ENCODE measurements at regions not wholly inside any gene's neighbourhood (a gene's known extent, or its start where the extent isn't known, plus 50 kb on each side); places are given as distances from the start of the nearest gene placed in this dataset.

DNA sequence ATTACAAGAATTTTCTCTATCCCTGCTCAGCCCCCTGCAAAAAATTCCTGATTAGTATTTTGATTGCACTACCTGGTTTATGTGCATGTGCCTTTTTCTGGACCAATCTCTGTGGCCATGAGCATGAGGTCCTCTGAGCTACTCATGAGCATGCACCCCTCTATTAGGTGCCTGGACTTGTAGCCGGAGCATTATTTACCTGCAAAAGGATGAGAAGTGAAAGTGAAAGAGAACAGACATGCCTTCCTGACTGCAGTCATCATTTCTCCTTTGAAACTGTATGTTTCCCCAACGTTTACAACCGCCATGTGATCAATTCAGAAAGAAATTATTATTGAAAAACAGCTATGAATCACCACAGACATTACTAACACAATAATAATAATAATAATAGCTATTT, 1008.8 kb downstream of the ROBO2 start:
- H3K4me1 ChIP-seq (ENCODE audit: control insufficient read depth, insufficient read depth, low read length): peaks cover 12% of the 10 kb centered on the region
- H3K4me3 ChIP-seq (ENCODE audit: low read length): no peak overlapping the region
- no peak overlapping the region for H3K4me2 ChIP-seq (ENCODE audit: low read length)
- no peaks in the 10 kb centered on the region for H3K9me3 ChIP-seq (replicated peaks; ENCODE audit: low read length)
- no peaks in the 10 kb centered on the region for H3K36me3 ChIP-seq (ENCODE audit: insufficient read depth, low read length)
- H3K9ac ChIP-seq (ENCODE audit: low read depth, low read length): no peak overlapping the region
- H3K27me3 ChIP-seq (ENCODE audit: control insufficient read depth, insufficient read depth, low read length): no peaks in the 10 kb centered on the region

DNA sequence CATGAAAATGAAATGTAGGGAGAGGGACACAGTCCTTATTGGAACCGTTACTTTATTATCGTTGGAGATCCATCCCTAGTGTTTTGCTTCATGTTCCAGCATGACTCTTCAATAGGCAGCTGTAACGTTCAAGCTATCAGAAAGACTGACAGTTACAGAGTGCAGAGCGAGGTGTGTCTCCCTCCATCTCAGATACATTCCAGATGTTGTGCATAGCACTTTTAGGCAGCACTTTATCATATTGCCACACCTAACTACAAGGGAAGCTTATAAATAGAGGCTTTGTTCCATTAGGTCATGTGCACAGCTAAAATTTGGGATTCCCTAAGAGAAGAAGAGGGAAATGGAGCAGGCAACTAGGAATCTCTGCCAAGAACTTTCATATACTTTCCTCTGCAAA, 1009.6 kb downstream of the ROBO2 start:
- Histone ChIP-seq H3K4me1 (ENCODE audit: control insufficient read depth, insufficient read depth, low read length) (peaks cover 12% of the 10 kb centered on the region), H3K27me3 (ENCODE audit: control insufficient read depth, insufficient read depth, low read length) (no peaks in the 10 kb centered on the region), H3K9ac (ENCODE audit: low read depth, low read length) (no peak overlapping the region), H3K9me3 (replicated peaks; ENCODE audit: low read length) (no peaks in the 10 kb centered on the region), H3K4me2 (ENCODE audit: low read length) (no peak overlapping the region), H3K36me3 (ENCODE audit: insufficient read depth, low read length) (no peaks in the 10 kb centered on the region), H3K4me3 (ENCODE audit: low read length) (no peak overlapping the region)

DNA sequence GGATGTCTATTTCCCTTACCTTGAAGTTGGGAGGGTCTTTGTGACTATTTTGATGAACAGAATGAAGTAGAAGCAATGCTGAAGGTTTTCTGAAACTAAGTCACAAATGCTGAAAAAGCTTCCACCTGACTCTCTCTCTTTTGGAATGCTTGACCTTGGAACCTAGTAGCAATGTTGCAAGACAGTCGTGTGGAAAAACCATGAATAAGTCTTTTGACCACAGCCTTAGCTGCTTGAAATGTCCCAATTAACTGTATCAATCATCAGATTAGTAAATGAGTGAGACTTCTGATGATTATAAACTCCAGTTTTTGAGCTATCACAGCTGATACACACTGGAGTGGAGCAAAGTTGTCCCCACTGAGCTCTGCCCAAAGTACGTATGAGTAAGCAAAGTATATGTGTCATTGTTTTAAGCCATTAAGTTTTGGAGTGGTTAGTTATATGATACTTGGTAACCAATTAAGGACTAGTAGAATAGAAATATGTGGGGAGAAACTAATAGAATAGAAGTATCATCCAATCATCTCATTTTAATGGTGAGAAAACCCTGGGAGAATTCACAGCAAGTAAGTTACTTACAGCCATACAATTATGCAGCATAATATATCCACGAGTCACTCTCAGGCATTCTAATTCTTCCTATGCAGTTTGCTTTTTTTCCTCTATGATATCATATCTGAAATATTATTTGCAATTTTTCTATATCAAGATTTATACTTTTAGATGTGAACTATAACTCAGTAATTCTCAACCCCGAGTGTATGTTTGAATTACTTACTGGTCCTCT, 1010.6 kb downstream of the ROBO2 start:
- Histone ChIP-seq H3K9me3 (replicated peaks; ENCODE audit: low read length) (no peaks in the 10 kb centered on the region), H3K27me3 (ENCODE audit: control insufficient read depth, insufficient read depth, low read length) (no peaks in the 10 kb centered on the region), H3K4me2 (ENCODE audit: low read length) (no peak overlapping the region), H3K4me1 (ENCODE audit: control insufficient read depth, insufficient read depth, low read length) (peaks cover 12% of the 10 kb centered on the region), H3K36me3 (ENCODE audit: insufficient read depth, low read length) (no peaks in the 10 kb centered on the region), H3K9ac (ENCODE audit: low read depth, low read length) (no peak overlapping the region), H3K4me3 (ENCODE audit: low read length) (no peak overlapping the region)

DNA sequence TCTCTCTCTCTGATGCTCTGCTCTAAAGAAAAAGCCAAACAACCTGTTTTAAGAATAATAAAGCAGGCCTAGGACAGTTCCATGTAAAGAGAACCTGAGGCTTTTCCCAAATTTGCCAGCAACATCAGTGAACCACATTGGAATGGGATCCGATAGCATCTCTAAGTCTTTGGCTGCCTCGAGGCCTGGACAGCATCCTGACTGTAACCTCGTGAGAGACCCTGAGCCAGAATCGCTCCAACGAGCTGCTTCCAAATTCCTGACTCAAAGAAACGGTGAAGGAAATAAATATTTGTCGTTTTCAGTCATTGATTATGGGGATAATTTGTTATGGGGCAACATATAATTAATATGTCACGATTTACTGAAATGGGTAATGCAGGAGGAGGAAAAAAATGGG, 1012.8 kb downstream of the ROBO2 start:
- no peaks in the 10 kb centered on the region for H3K9me3 ChIP-seq (replicated peaks; ENCODE audit: low read length)
- H3K9ac ChIP-seq (ENCODE audit: low read depth, low read length): no peak overlapping the region
- no peak overlapping the region for H3K4me2 ChIP-seq (ENCODE audit: low read length)
- peaks cover 12% of the 10 kb centered on the region for H3K4me1 ChIP-seq (ENCODE audit: control insufficient read depth, insufficient read depth, low read length)
- H3K4me3 ChIP-seq (ENCODE audit: low read length): no peak overlapping the region
- no peaks in the 10 kb centered on the region for H3K36me3 ChIP-seq (ENCODE audit: insufficient read depth, low read length)
- no peaks in the 10 kb centered on the region for H3K27me3 ChIP-seq (ENCODE audit: control insufficient read depth, insufficient read depth, low read length)

DNA sequence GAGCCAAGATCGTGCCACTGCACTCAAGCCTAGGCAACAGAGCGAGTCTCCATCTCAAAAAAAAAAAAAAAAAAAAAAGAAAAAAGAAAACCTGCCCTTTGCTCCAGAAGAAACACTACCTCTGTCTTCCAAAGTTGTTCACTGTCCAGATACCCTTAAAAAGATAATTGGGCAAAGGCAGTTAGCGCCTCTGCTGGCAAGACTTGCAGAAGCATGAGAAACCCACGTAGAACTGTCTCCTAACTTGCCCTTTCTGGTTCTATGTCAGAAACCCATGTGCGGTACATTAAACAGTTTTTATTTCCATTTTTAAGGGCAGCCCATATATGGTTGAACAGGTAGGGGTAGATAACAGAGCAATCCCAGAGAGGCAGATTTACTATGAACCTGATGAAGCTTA, 1026.4 kb downstream of the ROBO2 start:
- Histone ChIP-seq H3K4me3 (ENCODE audit: low read length) (no peak overlapping the region), H3K9ac (ENCODE audit: low read depth, low read length) (no peak overlapping the region), H3K4me1 (ENCODE audit: control insufficient read depth, insufficient read depth, low read length) (no peaks in the 10 kb centered on the region), H3K4me2 (ENCODE audit: low read length) (no peak overlapping the region), H3K9me3 (replicated peaks; ENCODE audit: low read length) (no peaks in the 10 kb centered on the region), H3K27me3 (ENCODE audit: control insufficient read depth, insufficient read depth, low read length) (no peaks in the 10 kb centered on the region), H3K36me3 (ENCODE audit: insufficient read depth, low read length) (no peaks in the 10 kb centered on the region)

DNA sequence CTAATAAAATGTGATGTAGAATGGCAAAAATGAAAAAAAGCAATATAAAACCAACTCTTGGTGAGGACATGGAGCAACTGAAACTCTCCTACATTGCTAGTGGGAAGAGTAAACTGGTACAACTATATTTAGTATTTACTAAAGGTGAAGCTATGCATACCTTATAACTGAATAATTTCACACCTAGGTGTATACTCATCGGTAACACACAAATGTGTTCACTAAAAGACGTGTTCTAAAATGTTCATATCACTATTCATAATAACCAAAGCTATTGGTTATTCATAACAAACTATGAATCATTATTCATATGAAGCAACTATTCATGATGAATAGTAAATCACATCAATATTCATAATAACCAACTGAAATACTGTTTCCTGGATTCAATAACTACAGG, 1030.3 kb downstream of the ROBO2 start:
- no peaks in the 10 kb centered on the region for H3K9me3 ChIP-seq (replicated peaks; ENCODE audit: low read length)
- no peak overlapping the region for H3K4me2 ChIP-seq (ENCODE audit: low read length)
- H3K9ac ChIP-seq (ENCODE audit: low read depth, low read length): no peak overlapping the region
- H3K27me3 ChIP-seq (ENCODE audit: control insufficient read depth, insufficient read depth, low read length): no peaks in the 10 kb centered on the region
- H3K4me1 ChIP-seq (ENCODE audit: control insufficient read depth, insufficient read depth, low read length): no peaks in the 10 kb centered on the region
- H3K36me3 ChIP-seq (ENCODE audit: insufficient read depth, low read length): no peaks in the 10 kb centered on the region
- H3K4me3 ChIP-seq (ENCODE audit: low read length): no peak overlapping the region

DNA sequence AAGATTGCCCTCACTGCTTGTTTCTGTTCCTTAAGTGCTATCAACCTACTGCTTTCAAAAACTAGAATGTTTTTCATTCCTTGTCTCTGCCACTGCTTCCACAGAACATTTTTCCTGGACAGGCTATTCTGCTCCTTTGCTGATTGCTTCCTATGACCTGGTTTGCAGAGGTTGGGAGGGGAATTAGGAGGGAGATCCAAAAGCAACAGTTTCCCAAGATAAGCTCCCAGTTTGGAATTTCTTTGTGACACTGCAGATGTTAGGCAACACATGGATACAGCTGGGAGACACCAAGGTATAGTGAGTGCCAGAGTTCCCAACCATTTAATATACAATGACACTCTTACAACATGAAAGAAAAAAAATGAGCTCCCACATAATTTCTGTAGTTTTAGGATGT, 1036.5 kb downstream of the ROBO2 start:
- Histone ChIP-seq H3K4me3 (ENCODE audit: low read length) (no peak overlapping the region), H3K4me2 (ENCODE audit: low read length) (no peak overlapping the region), H3K27me3 (ENCODE audit: control insufficient read depth, insufficient read depth, low read length) (peaks cover 3% of the 10 kb centered on the region), H3K4me1 (ENCODE audit: control insufficient read depth, insufficient read depth, low read length) (no peaks in the 10 kb centered on the region), H3K36me3 (ENCODE audit: insufficient read depth, low read length) (no peaks in the 10 kb centered on the region), H3K9ac (ENCODE audit: low read depth, low read length) (no peak overlapping the region), H3K9me3 (replicated peaks; ENCODE audit: low read length) (no peaks in the 10 kb centered on the region)

DNA sequence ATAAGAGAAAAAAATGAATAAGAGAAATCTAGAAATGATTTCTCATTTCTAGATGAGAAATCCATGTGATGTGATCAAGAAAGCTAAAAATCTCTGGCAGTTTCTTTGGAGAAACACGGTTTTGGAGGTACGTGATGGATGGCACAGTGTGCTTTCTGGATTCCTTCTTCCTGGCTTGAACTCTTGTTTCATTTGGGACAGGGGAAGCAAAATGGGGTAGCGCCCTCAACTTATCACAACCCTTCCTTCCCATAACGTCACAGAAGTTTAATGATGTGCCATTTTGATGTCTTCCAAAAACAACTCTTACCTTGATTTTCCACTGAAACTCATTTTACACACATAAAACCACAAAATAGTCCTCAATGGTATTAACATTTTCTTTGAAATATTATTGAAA, 1037.3 kb downstream of the ROBO2 start:
- H3K4me2 ChIP-seq (ENCODE audit: low read length): no peak overlapping the region

DNA sequence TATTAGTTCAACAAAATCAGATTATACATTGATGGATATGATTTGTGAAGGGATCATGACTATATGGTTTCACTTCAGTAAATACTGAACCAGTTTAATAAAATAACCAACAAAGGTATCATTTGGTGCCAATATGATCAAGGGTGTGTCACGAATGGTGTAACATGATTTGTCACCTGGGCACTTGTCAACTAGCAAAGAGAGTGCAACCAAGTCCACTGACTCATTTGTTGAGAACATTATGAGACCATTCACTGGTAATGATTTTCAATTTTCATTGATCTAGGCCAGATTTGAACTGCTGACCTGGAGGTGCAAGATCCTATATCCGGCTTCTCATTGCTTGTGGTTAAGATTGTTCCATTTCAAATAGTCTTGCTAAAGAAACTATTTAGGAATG, 1037.9 kb downstream of the ROBO2 start:
- no peaks in the 10 kb centered on the region for H3K4me1 ChIP-seq (ENCODE audit: control insufficient read depth, insufficient read depth, low read length)
- no peak overlapping the region for H3K9ac ChIP-seq (ENCODE audit: low read depth, low read length)
- H3K27me3 ChIP-seq (ENCODE audit: control insufficient read depth, insufficient read depth, low read length): peaks cover 3% of the 10 kb centered on the region
- no peaks in the 10 kb centered on the region for H3K36me3 ChIP-seq (ENCODE audit: insufficient read depth, low read length)
- H3K4me3 ChIP-seq (ENCODE audit: low read length): no peak overlapping the region
- no peak overlapping the region for H3K4me2 ChIP-seq (ENCODE audit: low read length)
- no peaks in the 10 kb centered on the region for H3K9me3 ChIP-seq (replicated peaks; ENCODE audit: low read length)

More for the DNA sequence above, 1037.3 kb downstream of the ROBO2 start:
- Histone ChIP-seq H3K4me3 (ENCODE audit: low read length) (no peak overlapping the region), H3K27me3 (ENCODE audit: control insufficient read depth, insufficient read depth, low read length) (peaks cover 3% of the 10 kb centered on the region), H3K36me3 (ENCODE audit: insufficient read depth, low read length) (no peaks in the 10 kb centered on the region), H3K9ac (ENCODE audit: low read depth, low read length) (no peak overlapping the region), H3K9me3 (replicated peaks; ENCODE audit: low read length) (no peaks in the 10 kb centered on the region), H3K4me1 (ENCODE audit: control insufficient read depth, insufficient read depth, low read length) (no peaks in the 10 kb centered on the region)

DNA sequence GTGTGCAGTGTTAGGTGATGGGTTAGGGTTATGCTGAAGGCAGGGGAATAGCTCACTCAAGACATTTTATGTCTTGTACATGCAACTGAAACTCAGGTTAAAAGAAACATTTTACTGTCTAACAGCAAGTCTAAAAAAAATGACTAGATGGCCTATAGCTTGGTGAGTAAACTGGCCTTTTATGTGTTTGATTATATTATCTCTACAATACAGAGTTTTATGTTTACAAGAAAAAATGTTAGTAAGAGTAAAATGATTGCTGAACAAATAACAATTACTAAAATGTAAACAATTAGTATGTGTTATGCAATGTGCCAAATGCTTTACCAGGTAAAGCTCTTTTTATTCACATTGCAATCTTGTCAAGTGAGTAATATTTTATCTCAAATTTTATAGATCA, 1039.6 kb downstream of the ROBO2 start:
- H3K9me3 ChIP-seq (replicated peaks; ENCODE audit: low read length): no peaks in the 10 kb centered on the region
- no peak overlapping the region for H3K4me3 ChIP-seq (ENCODE audit: low read length)
- no peak overlapping the region for H3K9ac ChIP-seq (ENCODE audit: low read depth, low read length)
- H3K4me2 ChIP-seq (ENCODE audit: low read length): no peak overlapping the region
- peaks cover 3% of the 10 kb centered on the region for H3K27me3 ChIP-seq (ENCODE audit: control insufficient read depth, insufficient read depth, low read length)
- H3K4me1 ChIP-seq (ENCODE audit: control insufficient read depth, insufficient read depth, low read length): no peaks in the 10 kb centered on the region
- H3K36me3 ChIP-seq (ENCODE audit: insufficient read depth, low read length): no peaks in the 10 kb centered on the region

DNA sequence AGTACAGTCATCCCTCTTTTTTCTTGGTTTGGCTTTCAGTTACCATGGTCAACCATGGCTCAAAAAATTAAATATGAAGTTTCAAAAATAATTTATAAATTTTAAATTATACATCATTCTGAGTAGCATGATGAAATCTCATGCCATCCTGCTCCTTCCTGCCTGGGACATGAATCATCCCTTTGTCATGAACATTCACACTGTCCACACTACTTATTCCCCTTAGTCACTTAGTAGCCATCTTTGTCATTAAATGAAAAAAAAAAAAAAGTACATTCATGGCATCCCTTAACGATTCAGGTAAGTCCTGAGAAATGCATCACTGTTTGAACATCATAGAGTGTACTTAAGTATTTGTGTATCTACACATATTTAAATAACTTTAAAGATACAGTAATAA, 1046.3 kb downstream of the ROBO2 start:
- H3K9ac ChIP-seq (ENCODE audit: low read depth, low read length): no peak overlapping the region
- no peaks in the 10 kb centered on the region for H3K36me3 ChIP-seq (ENCODE audit: insufficient read depth, low read length)
- H3K9me3 ChIP-seq (replicated peaks; ENCODE audit: low read length): no peaks in the 10 kb centered on the region
- no peak overlapping the region for H3K4me3 ChIP-seq (ENCODE audit: low read length)
- H3K27me3 ChIP-seq (ENCODE audit: control insufficient read depth, insufficient read depth, low read length): no peaks in the 10 kb centered on the region
- H3K4me1 ChIP-seq (ENCODE audit: control insufficient read depth, insufficient read depth, low read length): no peaks in the 10 kb centered on the region
- H3K4me2 ChIP-seq (ENCODE audit: low read length): no peak overlapping the region

DNA sequence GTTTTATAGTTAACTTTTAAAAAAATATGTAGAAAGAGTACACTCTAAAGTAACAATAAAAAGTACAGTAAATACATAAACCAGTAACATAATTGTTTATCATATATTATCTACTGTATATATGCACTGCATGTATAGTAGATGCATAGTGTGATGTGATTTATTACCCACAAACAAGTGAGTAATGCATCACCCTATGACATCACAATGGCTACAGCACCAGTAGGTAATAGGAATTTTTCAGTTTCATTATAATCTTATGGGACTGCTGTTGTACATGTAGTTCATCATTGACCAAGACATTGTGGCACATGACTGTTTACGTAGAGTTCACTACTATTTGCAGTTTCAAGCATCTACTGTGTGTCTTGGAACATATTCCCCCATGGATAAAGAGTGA, 1047.2 kb downstream of the ROBO2 start:
- H3K4me3 ChIP-seq (ENCODE audit: low read length): no peak overlapping the region

More for the DNA sequence above, 1047.2 kb downstream of the ROBO2 start:
- no peaks in the 10 kb centered on the region for H3K36me3 ChIP-seq (ENCODE audit: insufficient read depth, low read length)
- no peaks in the 10 kb centered on the region for H3K27me3 ChIP-seq (ENCODE audit: control insufficient read depth, insufficient read depth, low read length)
- no peak overlapping the region for H3K9ac ChIP-seq (ENCODE audit: low read depth, low read length)
- no peaks in the 10 kb centered on the region for H3K9me3 ChIP-seq (replicated peaks; ENCODE audit: low read length)
- H3K4me1 ChIP-seq (ENCODE audit: control insufficient read depth, insufficient read depth, low read length): no peaks in the 10 kb centered on the region
- H3K4me2 ChIP-seq (ENCODE audit: low read length): no peak overlapping the region
